ENCODE measurements at regions not wholly inside any gene's neighbourhood (a gene's known extent, or its start where the extent isn't known, plus 50 kb on each side); places are given as distances from the start of the nearest gene placed in this dataset.
"Not testable (repeated sequence)": the region's sequence is repeated elsewhere in the genome, so short reads cannot be mapped to it uniquely, and the experiment has no call there.

DNA sequence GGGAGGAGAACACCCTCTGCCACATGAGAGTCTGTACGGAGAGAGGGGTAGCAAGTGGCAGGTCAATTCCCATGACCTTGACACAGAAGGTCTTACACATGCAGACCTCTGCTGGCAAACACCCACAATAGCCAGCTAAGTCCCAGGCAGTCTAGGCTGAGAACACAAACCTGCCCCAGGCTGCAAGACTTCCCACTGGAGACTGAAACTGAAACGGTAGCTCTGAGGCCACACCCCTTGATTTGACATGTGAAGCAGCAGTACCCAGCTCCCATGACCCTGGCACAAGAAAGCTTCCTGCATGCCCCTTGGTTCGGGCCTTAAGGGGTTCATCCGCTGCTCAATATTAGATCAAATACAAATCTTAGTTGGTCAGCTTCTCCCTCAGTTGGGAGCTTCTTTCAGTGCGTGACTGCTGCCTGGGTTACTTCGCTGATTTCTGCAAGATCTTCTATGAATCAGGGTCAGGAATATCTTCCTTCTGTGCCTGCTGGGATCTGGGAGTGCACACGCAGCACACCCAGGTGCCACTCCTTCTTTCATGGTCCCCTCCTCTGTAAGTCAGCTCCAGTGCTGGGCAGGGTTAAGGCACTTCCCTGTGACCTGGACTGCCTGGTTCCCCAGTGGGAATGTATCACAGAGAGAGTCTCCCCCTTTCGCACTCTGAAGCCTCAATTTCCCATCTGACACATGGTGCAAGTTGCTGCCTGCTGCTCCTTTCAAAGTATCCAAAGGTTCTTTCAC is 187.2 kb upstream of the NPAP1 start:
- not testable (repeated sequence) for H3K9me3 Mint-ChIP-seq, DNase-seq, H3K27ac Mint-ChIP-seq, H3K36me3 Mint-ChIP-seq, H3K4me1 Mint-ChIP-seq, H3K4me3 Mint-ChIP-seq, H3K27me3 Mint-ChIP-seq

DNA sequence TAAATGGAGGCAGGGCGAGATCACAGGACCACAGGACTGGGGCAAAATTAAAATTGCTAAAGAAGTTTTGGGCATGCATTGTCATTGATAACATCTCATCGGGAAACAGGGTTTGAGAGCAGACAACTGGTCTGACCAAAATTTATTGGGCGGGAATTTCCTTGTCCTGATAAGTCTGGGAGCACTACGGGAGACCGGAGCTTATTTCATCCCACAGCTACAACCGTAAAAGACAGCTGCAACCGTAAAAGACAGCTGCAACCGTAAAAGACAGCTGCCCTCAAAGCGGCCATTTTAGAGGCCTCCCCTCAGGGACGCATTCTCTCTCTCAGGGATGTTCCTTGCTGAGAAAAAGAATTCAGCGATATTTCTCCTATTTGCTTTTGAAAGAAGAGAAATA is 170.4 kb upstream of the NPAP1 start:
- not testable (repeated sequence) for H3K27ac Mint-ChIP-seq, H3K36me3 Mint-ChIP-seq, H3K27me3 Mint-ChIP-seq, DNase-seq, H3K9me3 Mint-ChIP-seq, H3K4me3 Mint-ChIP-seq, H3K4me1 Mint-ChIP-seq

DNA sequence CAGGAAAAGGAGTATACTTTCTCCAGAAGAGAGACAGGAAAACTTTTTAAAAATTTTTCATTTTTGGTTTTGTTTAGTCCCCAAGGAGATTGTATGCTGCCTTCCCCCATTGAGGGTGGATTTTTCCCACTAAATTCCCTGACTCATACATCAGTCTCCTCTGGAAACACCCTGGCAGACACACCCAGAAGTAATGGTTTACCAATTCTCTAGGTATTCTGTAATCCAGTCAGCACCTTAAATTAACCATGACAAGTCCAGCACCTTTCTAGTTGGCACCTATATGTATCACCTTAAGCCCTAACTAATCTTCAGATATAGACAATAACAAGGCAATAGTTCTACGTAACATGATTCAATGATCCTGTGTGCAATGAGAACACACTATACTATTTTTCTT is 165.9 kb upstream of the NPAP1 start:
- not testable (repeated sequence) for H3K27ac Mint-ChIP-seq, H3K9me3 Mint-ChIP-seq, H3K27me3 Mint-ChIP-seq, DNase-seq, H3K4me3 Mint-ChIP-seq, H3K4me1 Mint-ChIP-seq, H3K36me3 Mint-ChIP-seq

DNA sequence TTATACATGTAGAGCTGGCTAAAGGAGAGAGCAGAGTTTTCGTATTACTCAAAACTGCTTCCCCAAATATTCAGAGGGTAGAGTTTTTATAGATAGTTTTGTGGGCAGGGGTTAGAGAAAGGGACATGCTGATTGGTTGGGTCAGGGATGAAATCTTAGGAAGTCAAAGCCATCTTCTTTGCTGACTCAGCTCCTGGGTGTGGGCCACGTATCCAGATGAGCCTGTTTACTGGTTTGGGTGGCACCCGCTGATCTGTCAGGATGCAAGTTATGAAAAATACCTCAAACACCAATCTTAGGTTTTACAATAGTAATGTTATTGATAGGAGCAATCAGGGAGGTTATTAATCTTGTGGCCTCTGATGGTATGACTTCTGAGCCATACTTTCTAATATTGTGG is 164.0 kb upstream of the NPAP1 start:
- H3K9me3 Mint-ChIP-seq, H3K4me3 Mint-ChIP-seq, H3K27ac Mint-ChIP-seq, H3K36me3 Mint-ChIP-seq, H3K4me1 Mint-ChIP-seq, H3K27me3 Mint-ChIP-seq, DNase-seq: not testable (repeated sequence)

DNA sequence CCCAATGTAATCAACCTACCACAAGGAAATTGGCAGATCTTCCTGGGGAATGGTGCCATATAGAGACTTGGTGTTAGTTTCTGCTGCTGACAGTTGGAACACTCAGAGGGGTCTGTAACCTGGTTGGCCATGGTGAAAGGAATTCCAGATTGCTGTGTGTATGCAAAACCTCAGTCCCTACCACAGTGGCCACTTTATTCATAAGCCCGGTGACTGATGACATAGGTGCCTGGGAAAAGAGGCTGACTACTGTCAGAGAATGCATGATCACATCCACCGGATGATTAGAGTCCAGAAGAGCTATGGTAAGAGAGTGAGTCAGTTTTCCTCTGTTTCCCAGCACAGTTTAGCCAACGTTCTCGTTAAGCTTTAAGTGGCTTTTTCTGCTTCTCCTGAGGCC is 156.8 kb upstream of the NPAP1 start:
- not testable (repeated sequence) for H3K27me3 Mint-ChIP-seq, H3K36me3 Mint-ChIP-seq

DNA sequence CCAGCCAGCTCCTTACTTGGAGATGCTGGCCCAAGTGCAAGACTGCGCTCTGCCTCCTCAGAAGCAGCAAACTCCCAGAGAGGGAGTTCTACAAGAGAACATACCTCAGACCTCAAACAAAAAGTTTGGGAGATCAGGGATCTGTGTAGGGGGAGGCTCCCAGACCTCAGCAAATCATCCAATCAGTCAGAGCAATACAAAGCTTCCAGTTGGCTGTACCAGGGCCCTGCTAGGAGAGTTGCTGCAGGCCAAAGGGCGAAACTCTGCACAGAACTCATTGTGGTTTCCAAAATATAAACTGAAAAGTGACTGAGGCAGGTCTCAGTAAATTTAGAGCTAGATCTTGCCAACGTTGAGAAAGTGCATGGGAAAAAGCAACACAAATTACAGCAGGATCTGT is 144.3 kb upstream of the NPAP1 start:
- H3K27me3 Mint-ChIP-seq, H3K4me3 Mint-ChIP-seq, H3K9me3 Mint-ChIP-seq, H3K27ac Mint-ChIP-seq, H3K36me3 Mint-ChIP-seq, DNase-seq, H3K4me1 Mint-ChIP-seq: not testable (repeated sequence)

More for the DNA sequence above, 156.8 kb upstream of the NPAP1 start:
- not testable (repeated sequence) for H3K27ac Mint-ChIP-seq, H3K4me3 Mint-ChIP-seq, H3K4me1 Mint-ChIP-seq, DNase-seq, H3K9me3 Mint-ChIP-seq

DNA sequence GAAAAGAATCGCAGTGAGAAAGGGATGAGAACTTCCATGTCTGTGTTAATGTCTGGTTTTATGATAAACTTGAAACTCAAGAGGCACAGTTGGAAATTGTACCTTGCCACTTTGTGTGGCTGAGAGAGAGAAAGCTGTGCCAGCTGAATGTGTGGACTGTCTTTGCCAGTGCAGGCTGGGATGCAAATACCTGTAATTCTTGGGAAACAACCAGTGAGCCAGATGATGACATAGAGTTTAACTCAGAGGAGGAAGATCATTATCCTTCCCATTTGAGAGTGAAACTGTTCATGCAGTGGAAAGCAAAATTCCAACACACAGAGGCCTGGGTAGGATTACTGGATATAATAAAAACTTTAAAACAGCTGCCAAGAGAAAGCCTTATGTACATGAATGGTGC is 141.5 kb upstream of the NPAP1 start:
- H3K4me3 Mint-ChIP-seq, DNase-seq, H3K27me3 Mint-ChIP-seq, H3K4me1 Mint-ChIP-seq, H3K36me3 Mint-ChIP-seq, H3K9me3 Mint-ChIP-seq, H3K27ac Mint-ChIP-seq: not testable (repeated sequence)

DNA sequence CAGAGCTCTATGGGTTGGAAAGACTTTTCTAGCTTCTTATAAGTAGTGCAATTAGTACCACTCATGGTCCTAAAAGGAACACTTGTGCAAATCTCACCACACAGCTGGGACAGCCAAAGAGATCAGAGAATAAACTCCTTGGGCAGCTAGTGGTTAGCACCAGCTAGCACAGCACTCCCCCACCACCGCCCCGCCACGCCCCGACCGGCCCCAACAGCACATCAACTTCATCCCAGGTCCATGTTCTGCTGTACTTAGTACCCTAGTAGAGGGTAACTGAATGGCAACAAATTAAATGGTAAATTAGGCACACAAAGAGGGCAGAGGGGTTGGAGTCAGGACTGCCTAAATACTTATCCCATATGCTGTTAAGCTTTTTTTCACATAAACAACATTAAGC is 118.3 kb upstream of the NPAP1 start:
- not testable (repeated sequence) for DNase-seq, H3K36me3 Mint-ChIP-seq, H3K27ac Mint-ChIP-seq, H3K27me3 Mint-ChIP-seq, H3K9me3 Mint-ChIP-seq, H3K4me3 Mint-ChIP-seq, H3K4me1 Mint-ChIP-seq

DNA sequence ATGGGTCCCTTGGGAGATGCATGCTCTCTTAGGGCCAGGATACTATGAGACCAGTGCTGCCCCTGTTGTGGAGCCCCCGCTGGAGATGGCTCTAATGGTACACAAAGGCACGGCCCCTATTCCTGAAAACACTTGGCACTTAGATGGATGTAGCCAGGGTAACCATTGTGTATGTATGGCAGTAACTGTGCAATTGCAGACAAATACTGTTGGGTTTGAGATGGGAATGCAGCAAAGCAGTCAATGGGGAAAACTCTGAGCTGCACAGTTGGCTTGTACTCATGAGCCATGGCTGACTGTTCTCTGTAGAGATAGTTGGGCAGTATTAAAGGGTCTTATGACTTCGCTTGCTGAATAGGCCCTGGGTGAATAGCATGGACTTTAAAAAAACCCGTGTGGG is 67.9 kb upstream of the NPAP1 start:
- no peaks in the 10 kb centered on the region for H3K4me1 Mint-ChIP-seq
- H3K36me3 Mint-ChIP-seq: no peaks in the 10 kb centered on the region
- no peaks in the 10 kb centered on the region for H3K27me3 Mint-ChIP-seq
- DNase-seq: no peak
- H3K27ac Mint-ChIP-seq: no peak overlapping the region
- H3K4me3 Mint-ChIP-seq: no peak overlapping the region
- peaks cover 3% of the 10 kb centered on the region for H3K9me3 Mint-ChIP-seq

DNA sequence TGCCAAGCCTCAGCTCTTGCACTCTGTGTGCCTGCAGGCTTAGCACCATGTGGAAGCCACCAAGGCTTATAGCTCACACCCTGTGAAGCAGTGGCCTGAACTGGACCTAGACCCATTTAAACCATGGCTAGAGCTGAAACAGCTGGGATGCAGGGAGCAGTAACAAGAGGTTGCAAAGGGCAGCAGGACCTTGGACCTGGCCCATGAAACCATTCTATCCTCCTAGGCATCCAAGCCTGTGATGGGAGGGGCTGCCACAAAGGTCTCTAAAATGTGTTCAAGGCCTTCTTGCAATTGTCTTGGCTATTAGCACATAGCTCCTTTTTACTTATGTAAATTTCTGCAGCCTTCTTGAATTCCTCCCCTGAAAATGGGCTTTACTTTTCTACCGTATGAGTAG is 57.9 kb upstream of the NPAP1 start:
- H3K36me3 Mint-ChIP-seq: no peaks in the 10 kb centered on the region
- H3K27me3 Mint-ChIP-seq: no peaks in the 10 kb centered on the region
- H3K4me3 Mint-ChIP-seq: no peak overlapping the region
- H3K9me3 Mint-ChIP-seq: peaks cover 14% of the 10 kb centered on the region
- H3K4me1 Mint-ChIP-seq: no peaks in the 10 kb centered on the region
- H3K27ac Mint-ChIP-seq: no peak overlapping the region
- no peak for DNase-seq

DNA sequence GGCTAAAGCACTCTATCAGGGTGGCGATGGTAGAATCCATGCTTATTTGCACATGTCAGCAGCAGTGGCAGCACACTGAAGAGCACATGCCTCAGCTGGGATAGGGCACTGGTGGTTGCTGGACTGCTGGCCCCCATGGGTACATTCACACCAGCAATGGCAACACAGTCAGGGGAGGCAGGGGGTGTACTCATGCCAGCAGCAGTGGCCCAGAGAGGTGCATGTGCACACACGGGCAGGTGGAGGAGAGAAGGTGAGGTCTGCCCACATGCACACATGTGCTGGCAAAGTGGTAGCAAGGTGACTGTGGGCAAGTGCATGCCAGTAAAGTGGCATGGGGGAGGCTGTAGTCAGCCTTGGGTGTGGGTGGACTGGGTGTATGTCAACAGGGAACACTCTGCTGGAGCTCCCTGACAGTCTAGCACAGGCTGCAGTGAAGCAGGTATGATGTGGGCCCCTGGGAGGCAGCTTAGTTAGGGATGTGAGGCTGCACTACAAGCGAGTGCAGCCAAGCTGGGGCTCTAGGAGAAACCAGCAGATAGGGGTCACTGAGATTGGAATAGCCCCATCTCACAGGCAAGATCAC is 53.9 kb upstream of the NPAP1 start:
- H3K27ac Mint-ChIP-seq: no peak overlapping the region
- no peaks in the 10 kb centered on the region for H3K27me3 Mint-ChIP-seq
- no peak overlapping the region for H3K4me3 Mint-ChIP-seq
- H3K36me3 Mint-ChIP-seq: no peaks in the 10 kb centered on the region
- peaks cover 11% of the 10 kb centered on the region for H3K9me3 Mint-ChIP-seq
- no peaks in the 10 kb centered on the region for H3K4me1 Mint-ChIP-seq
- no peak for DNase-seq
